ENCODE measurements at regions not wholly inside any gene's neighbourhood (a gene's known extent, or its start where the extent isn't known, plus 50 kb on each side); places are given as distances from the start of the nearest gene placed in this dataset.
A peak's percentile ranks its signal among the peaks of the same experiment; 100 is the strongest.

- FAIRE-seq = no peak
These were observed 164.2 kb downstream of the RHOU start for GRCh38 chr1:228899421-228899956.

GRCh38 chr1:228900099-228900885, 165.0 kb downstream of the RHOU start:
- FAIRE-seq = no peak

- no peak for FAIRE-seq
These were observed 165.7 kb downstream of the RHOU start for GRCh38 chr1:228900886-228901392.

- no peak for FAIRE-seq
These were observed 166.8 kb downstream of the RHOU start for GRCh38 chr1:228901936-228902681.

- FAIRE-seq = peak; percentile 97
These were observed 167.6 kb downstream of the RHOU start for GRCh38 chr1:228902781-228903433.

- no peak for FAIRE-seq
These were observed 168.3 kb downstream of the RHOU start for GRCh38 chr1:228903434-228904071.

GRCh38 chr1:228904222-228904621, 168.9 kb downstream of the RHOU start:
- FAIRE-seq = no peak

GRCh38 chr1:228905701-228906101, 170.4 kb downstream of the RHOU start:
- no peak for FAIRE-seq

GRCh38 chr1:228906223-228906860, 171.1 kb downstream of the RHOU start:
- no peak for FAIRE-seq

GRCh38 chr1:228911225-228912210, 176.2 kb downstream of the RHOU start:
- no peak for FAIRE-seq

GRCh38 chr1:228913626-228914414, 178.5 kb downstream of the RHOU start:
- no peak for FAIRE-seq

- FAIRE-seq = no peak
These were observed 179.4 kb downstream of the RHOU start for GRCh38 chr1:228914700-228915099.

- FAIRE-seq = no peak
These were observed 182.1 kb downstream of the RHOU start for GRCh38 chr1:228917342-228917741.

- no peak for FAIRE-seq
These were observed 182.5 kb downstream of the RHOU start for GRCh38 chr1:228917755-228918154.

GRCh38 chr1:228918335-228918734, 183.1 kb downstream of the RHOU start:
- no peak for FAIRE-seq

GRCh38 chr1:228919914-228920313, 184.6 kb downstream of the RHOU start:
- no peak for FAIRE-seq

- FAIRE-seq = no peak
These were observed 185.6 kb downstream of the RHOU start for GRCh38 chr1:228920831-228921230.

- no peak for FAIRE-seq
These were observed 186.2 kb downstream of the RHOU start for GRCh38 chr1:228921481-228921880.

- FAIRE-seq = no peak
These were observed 187.6 kb downstream of the RHOU start for GRCh38 chr1:228922722-228923376.
